Astrocyte (in vitro differentiated cells and primary cell): ENCODE measurements at regions not wholly inside any gene's neighbourhood (a gene's known extent, or its start where the extent isn't known, plus 50 kb on each side); places are given as distances from the start of the nearest gene placed in this dataset.

Source experiments
- DNase-seq: peaks from one replicate; pipeline ENCODE4 v3.0.0-alpha.2; 2010; ENCODE audit warnings: low read depth
- FAIRE-seq: peaks from 2 replicates; lab custom pipeline; 2011; peaks lifted over from hg19 to GRCh38; lab: Jason Lieb, UNC
- H2AFZ ChIP-seq: 2 replicates; pipeline ENCODE4 v1.6.0; 2012; ENCODE audit warnings: low read depth, low read length, inconsistent platforms
- H3K27ac ChIP-seq: 2 replicates; pipeline ENCODE4 v1.5.1; 2011; ENCODE audit warnings: low read depth, low read length, inconsistent platforms
- H3K27me3 ChIP-seq: 2 replicates; pipeline ENCODE4 v1.6.0; 2011; ENCODE audit warnings: low read length, inconsistent platforms; ENCODE audit not compliant: insufficient read depth
- H3K36me3 ChIP-seq: 2 replicates; pipeline ENCODE4 v1.5.1; 2011; ENCODE audit warnings: low read length, inconsistent platforms; ENCODE audit not compliant: insufficient read depth
- H3K4me1 ChIP-seq: 2 replicates; pipeline ENCODE4 v1.5.1; 2011; ENCODE audit warnings: low read length, inconsistent platforms; ENCODE audit not compliant: insufficient read depth
- H3K4me2 ChIP-seq: 2 replicates; pipeline ENCODE4 v1.6.0; 2012; ENCODE audit warnings: low read length, inconsistent platforms
- H3K4me3 ChIP-seq: 2 replicates; pipeline ENCODE4 v1.5.1; 2011; ENCODE audit warnings: low read depth, mild to moderate bottlenecking, low read length, inconsistent platforms; ENCODE audit not compliant: insufficient read depth
- H3K79me2 ChIP-seq: 2 replicates; pipeline ENCODE4 v1.6.0; 2012; ENCODE audit warnings: mild to moderate bottlenecking, low read length, inconsistent platforms; ENCODE audit not compliant: insufficient read depth
- H3K9ac ChIP-seq: 2 replicates; pipeline ENCODE4 v1.6.0; 2012; ENCODE audit warnings: mild to moderate bottlenecking, low read length, inconsistent platforms
- H3K9me3 ChIP-seq: 2 replicates; pipeline ENCODE4 v1.5.1; 2012; ENCODE audit warnings: low read depth, mild to moderate bottlenecking, low read length, inconsistent platforms; ENCODE audit not compliant: insufficient read depth
- H4K20me1 ChIP-seq: 2 replicates; pipeline ENCODE4 v1.6.0; 2012; ENCODE audit warnings: low read length, inconsistent platforms; ENCODE audit not compliant: insufficient read depth
- H3K27ac Mint-ChIP-seq: one replicate; pipeline ENCODE4 v1.8.0; 2021; ENCODE audit warnings: mild to moderate bottlenecking, mixed read lengths; ENCODE audit not compliant: unreplicated experiment
- H3K27me3 Mint-ChIP-seq: one replicate; pipeline ENCODE4 v1.8.0; 2021; ENCODE audit warnings: low read depth, mixed read lengths; ENCODE audit not compliant: unreplicated experiment
- H3K36me3 Mint-ChIP-seq: one replicate; pipeline ENCODE4 v1.8.0; 2021; ENCODE audit warnings: low read depth, mixed read lengths; ENCODE audit not compliant: unreplicated experiment
- H3K4me1 Mint-ChIP-seq: one replicate; pipeline ENCODE4 v1.8.0; 2021; ENCODE audit warnings: low read depth, mixed read lengths; ENCODE audit not compliant: unreplicated experiment
- H3K4me3 Mint-ChIP-seq: one replicate; pipeline ENCODE4 v1.8.0; 2021; ENCODE audit warnings: mild to moderate bottlenecking, moderate library complexity, mixed read lengths; ENCODE audit not compliant: unreplicated experiment
- H3K9me3 Mint-ChIP-seq: one replicate; pipeline ENCODE4 v1.8.0; 2021; ENCODE audit warnings: mild to moderate bottlenecking, mixed read lengths; ENCODE audit not compliant: unreplicated experiment
- CTCF ChIP-seq: IDR thresholded peaks from 2 replicates; pipeline ENCODE4 v1.5.1; 2011; ENCODE audit warnings: low read depth, mild to moderate bottlenecking, inconsistent platforms, low read length, moderate library complexity; ENCODE audit not compliant: insufficient read depth
- EZH2 ChIP-seq: IDR thresholded peaks from 2 replicates; pipeline ENCODE4 v1.6.1; 2012; ENCODE audit warnings: mild to moderate bottlenecking, low read length, inconsistent platforms; ENCODE audit not compliant: insufficient read depth

- no peak overlapping the region for H2AFZ ChIP-seq
- H3K4me2 ChIP-seq: no peak overlapping the region
- H3K9ac ChIP-seq: no peak overlapping the region
- H3K4me1 ChIP-seq: peaks cover 4% of the 10 kb centered on the region
- no peaks in the 10 kb centered on the region for H4K20me1 ChIP-seq
- H3K4me3 ChIP-seq: no peak overlapping the region
- no peaks in the 10 kb centered on the region for H3K9me3 ChIP-seq
- no peak for FAIRE-seq
- TF ChIP-seq EZH2: no peak
- TF ChIP-seq CTCF: no peak
- Mint-ChIP-seq H3K4me1 (peaks cover 23% of the 10 kb centered on the region), H3K4me3 (no peak overlapping the region), H3K9me3 (no peaks in the 10 kb centered on the region), H3K27me3 (no peaks in the 10 kb centered on the region), H3K27ac (no peak overlapping the region), H3K36me3 (no peaks in the 10 kb centered on the region)
- no peaks in the 10 kb centered on the region for H3K79me2 ChIP-seq
- no peaks in the 10 kb centered on the region for H3K27me3 ChIP-seq
- H3K27ac ChIP-seq: no peak overlapping the region
- peak; percentile 26 for DNase-seq
- no peaks in the 10 kb centered on the region for H3K36me3 ChIP-seq
Measured at GRCh38 chr3:190716211-190716610, 146.3 kb downstream of the GMNC start.

GRCh38 chr3:190710723-190711122 lies 151.8 kb downstream of the GMNC start:
- H3K9me3 Mint-ChIP-seq: no peaks in the 10 kb centered on the region
- FAIRE-seq (no peak), DNase-seq (no peak)
- Histone ChIP-seq H3K9me3 (no peaks in the 10 kb centered on the region), H2AFZ (no peak overlapping the region), H3K36me3 (no peaks in the 10 kb centered on the region), H3K4me3 (no peak overlapping the region), H3K27ac (no peak overlapping the region), H3K4me2 (no peak overlapping the region), H3K27me3 (no peaks in the 10 kb centered on the region), H3K4me1 (peaks cover 5% of the 10 kb centered on the region), H4K20me1 (no peaks in the 10 kb centered on the region), H3K79me2 (no peaks in the 10 kb centered on the region), H3K9ac (no peak overlapping the region)
- peaks cover 7% of the 10 kb centered on the region for H3K4me1 Mint-ChIP-seq
- H3K27me3 Mint-ChIP-seq: no peaks in the 10 kb centered on the region
- H3K27ac Mint-ChIP-seq: no peak overlapping the region
- H3K36me3 Mint-ChIP-seq: no peaks in the 10 kb centered on the region
- H3K4me3 Mint-ChIP-seq: no peak overlapping the region
- TF ChIP-seq EZH2 (no peak), CTCF (no peak)

- H3K4me1 ChIP-seq: peaks cover 5% of the 10 kb centered on the region
- H3K9me3 ChIP-seq: no peaks in the 10 kb centered on the region
- no peaks in the 10 kb centered on the region for H3K27me3 ChIP-seq
- H3K79me2 ChIP-seq: no peaks in the 10 kb centered on the region
- H3K4me3 ChIP-seq: no peak overlapping the region
- no peaks in the 10 kb centered on the region for H4K20me1 ChIP-seq
- H3K36me3 ChIP-seq: no peaks in the 10 kb centered on the region
- H3K9ac ChIP-seq: no peak overlapping the region
- FAIRE-seq: peak; percentile 45
- no peak overlapping the region for H2AFZ ChIP-seq
- H3K4me2 ChIP-seq: peak overlapping the region; percentile 7
- Mint-ChIP-seq H3K36me3 (no peaks in the 10 kb centered on the region), H3K4me3 (no peak overlapping the region), H3K4me1 (peaks cover 2% of the 10 kb centered on the region), H3K9me3 (no peaks in the 10 kb centered on the region), H3K27ac (peak overlapping the region; percentile 2), H3K27me3 (no peaks in the 10 kb centered on the region)
- TF ChIP-seq CTCF: no peak
- no peak for TF ChIP-seq EZH2
- H3K27ac ChIP-seq: no peak overlapping the region
- DNase-seq: peak; percentile 83
Measured at GRCh38 chr3:190709351-190709773, 153.1 kb downstream of the GMNC start.
